ENCODE measurements at regions not wholly inside any gene's neighbourhood (a gene's known extent, or its start where the extent isn't known, plus 50 kb on each side); places are given as distances from the start of the nearest gene placed in this dataset.

DNA sequence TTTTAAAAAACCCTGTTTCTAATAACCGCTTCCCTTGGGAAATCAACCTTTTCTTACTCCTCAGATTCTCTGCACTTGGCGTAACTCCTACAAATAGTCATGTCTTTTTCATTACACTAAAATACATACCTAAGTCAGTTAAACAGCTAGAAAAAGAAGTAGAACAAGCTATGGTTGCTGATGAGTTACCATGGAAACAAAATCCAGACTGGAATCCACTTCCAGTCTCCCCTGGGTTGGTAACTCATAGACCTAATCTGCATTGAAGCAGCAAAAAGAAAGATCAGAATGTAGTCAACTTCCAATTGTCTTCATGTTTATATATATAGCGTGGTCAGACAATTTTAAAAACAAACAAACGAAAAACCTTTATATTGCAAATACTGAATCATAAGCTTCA, 260.8 kb upstream of the LRRN1 start (continued):
- TF ChIP-seq, protein P1, sequence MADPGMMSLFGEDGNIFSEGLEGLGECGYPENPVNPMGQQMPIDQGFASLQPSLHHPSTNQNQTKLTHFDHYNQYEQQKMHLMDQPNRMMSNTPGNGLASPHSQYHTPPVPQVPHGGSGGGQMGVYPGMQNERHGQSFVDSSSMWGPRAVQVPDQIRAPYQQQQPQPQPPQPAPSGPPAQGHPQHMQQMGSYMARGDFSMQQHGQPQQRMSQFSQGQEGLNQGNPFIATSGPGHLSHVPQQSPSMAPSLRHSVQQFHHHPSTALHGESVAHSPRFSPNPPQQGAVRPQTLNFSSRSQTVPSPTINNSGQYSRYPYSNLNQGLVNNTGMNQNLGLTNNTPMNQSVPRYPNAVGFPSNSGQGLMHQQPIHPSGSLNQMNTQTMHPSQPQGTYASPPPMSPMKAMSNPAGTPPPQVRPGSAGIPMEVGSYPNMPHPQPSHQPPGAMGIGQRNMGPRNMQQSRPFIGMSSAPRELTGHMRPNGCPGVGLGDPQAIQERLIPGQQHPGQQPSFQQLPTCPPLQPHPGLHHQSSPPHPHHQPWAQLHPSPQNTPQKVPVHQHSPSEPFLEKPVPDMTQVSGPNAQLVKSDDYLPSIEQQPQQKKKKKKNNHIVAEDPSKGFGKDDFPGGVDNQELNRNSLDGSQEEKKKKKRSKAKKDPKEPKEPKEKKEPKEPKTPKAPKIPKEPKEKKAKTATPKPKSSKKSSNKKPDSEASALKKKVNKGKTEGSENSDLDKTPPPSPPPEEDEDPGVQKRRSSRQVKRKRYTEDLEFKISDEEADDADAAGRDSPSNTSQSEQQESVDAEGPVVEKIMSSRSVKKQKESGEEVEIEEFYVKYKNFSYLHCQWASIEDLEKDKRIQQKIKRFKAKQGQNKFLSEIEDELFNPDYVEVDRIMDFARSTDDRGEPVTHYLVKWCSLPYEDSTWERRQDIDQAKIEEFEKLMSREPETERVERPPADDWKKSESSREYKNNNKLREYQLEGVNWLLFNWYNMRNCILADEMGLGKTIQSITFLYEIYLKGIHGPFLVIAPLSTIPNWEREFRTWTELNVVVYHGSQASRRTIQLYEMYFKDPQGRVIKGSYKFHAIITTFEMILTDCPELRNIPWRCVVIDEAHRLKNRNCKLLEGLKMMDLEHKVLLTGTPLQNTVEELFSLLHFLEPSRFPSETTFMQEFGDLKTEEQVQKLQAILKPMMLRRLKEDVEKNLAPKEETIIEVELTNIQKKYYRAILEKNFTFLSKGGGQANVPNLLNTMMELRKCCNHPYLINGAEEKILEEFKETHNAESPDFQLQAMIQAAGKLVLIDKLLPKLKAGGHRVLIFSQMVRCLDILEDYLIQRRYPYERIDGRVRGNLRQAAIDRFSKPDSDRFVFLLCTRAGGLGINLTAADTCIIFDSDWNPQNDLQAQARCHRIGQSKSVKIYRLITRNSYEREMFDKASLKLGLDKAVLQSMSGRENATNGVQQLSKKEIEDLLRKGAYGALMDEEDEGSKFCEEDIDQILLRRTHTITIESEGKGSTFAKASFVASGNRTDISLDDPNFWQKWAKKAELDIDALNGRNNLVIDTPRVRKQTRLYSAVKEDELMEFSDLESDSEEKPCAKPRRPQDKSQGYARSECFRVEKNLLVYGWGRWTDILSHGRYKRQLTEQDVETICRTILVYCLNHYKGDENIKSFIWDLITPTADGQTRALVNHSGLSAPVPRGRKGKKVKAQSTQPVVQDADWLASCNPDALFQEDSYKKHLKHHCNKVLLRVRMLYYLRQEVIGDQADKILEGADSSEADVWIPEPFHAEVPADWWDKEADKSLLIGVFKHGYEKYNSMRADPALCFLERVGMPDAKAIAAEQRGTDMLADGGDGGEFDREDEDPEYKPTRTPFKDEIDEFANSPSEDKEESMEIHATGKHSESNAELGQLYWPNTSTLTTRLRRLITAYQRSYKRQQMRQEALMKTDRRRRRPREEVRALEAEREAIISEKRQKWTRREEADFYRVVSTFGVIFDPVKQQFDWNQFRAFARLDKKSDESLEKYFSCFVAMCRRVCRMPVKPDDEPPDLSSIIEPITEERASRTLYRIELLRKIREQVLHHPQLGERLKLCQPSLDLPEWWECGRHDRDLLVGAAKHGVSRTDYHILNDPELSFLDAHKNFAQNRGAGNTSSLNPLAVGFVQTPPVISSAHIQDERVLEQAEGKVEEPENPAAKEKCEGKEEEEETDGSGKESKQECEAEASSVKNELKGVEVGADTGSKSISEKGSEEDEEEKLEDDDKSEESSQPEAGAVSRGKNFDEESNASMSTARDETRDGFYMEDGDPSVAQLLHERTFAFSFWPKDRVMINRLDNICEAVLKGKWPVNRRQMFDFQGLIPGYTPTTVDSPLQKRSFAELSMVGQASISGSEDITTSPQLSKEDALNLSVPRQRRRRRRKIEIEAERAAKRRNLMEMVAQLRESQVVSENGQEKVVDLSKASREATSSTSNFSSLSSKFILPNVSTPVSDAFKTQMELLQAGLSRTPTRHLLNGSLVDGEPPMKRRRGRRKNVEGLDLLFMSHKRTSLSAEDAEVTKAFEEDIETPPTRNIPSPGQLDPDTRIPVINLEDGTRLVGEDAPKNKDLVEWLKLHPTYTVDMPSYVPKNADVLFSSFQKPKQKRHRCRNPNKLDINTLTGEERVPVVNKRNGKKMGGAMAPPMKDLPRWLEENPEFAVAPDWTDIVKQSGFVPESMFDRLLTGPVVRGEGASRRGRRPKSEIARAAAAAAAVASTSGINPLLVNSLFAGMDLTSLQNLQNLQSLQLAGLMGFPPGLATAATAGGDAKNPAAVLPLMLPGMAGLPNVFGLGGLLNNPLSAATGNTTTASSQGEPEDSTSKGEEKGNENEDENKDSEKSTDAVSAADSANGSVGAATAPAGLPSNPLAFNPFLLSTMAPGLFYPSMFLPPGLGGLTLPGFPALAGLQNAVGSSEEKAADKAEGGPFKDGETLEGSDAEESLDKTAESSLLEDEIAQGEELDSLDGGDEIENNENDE (IDR thresholded peaks at IDR 0.05; ENCODE audit: insufficient replicate concordance, low read length), result no peak
- no peak for TF ChIP-seq CHD1 (IDR thresholded peaks at IDR 0.05; ENCODE audit: low read depth, low read length)
- TF ChIP-seq SRF (IDR thresholded peaks at IDR 0.05; ENCODE audit: low read depth, low read length), result no peak
- TF ChIP-seq CREB1 (IDR thresholded peaks at IDR 0.05), result no peak
- no peak for TF ChIP-seq YY1 (IDR thresholded peaks at IDR 0.05; ENCODE audit: low read depth, low read length)
- TF ChIP-seq SUZ12 (IDR thresholded peaks at IDR 0.05; ENCODE audit: low read length), result no peak
- no peak for TF ChIP-seq BRCA1 (IDR thresholded peaks at IDR 0.05; ENCODE audit: low read depth, low read length)
- TF ChIP-seq EZH2 (IDR thresholded peaks at IDR 0.05; ENCODE audit: low read depth, low read length, severe bottlenecking), result no peak

Data from H1 (cell line).